NCI-H510A treated with DMSO at 0.1 percent for 48 hours (cell line): ENCODE measurements at regions not wholly inside any gene's neighbourhood (a gene's known extent, or its start where the extent isn't known, plus 50 kb on each side); places are given as distances from the start of the nearest gene placed in this dataset.
"Not testable (repeated sequence)": the region's sequence is repeated elsewhere in the genome, so short reads cannot be mapped to it uniquely, and the experiment has no call there.

Experiments
- DNase-seq: peaks from one replicate; lab custom pipeline; 2025; lab: John Stamatoyannopoulos, UW

GRCh38 chr22:33971561-33971961, 51.3 kb upstream of the LARGE1 start:
- DNase-seq: no peak

GRCh38 chr22:33975841-33976240, 55.6 kb upstream of the LARGE1 start:
- DNase-seq: no peak

GRCh38 chr22:33983558-33983957, 63.3 kb upstream of the LARGE1 start:
- DNase-seq: no peak

GRCh38 chr22:33984211-33984610, 63.9 kb upstream of the LARGE1 start:
- no peak for DNase-seq

- DNase-seq: no peak
These were observed 64.5 kb upstream of the LARGE1 start for GRCh38 chr22:33984656-33985285.

- no peak for DNase-seq
These were observed 65.2 kb upstream of the LARGE1 start for GRCh38 chr22:33985506-33985905.

- no peak for DNase-seq
These were observed 66.0 kb upstream of the LARGE1 start for GRCh38 chr22:33986167-33986771.

GRCh38 chr22:33986954-33987353, 66.7 kb upstream of the LARGE1 start:
- DNase-seq: no peak

GRCh38 chr22:33989263-33989662, 69.0 kb upstream of the LARGE1 start:
- DNase-seq: not testable (repeated sequence)

GRCh38 chr22:33991620-33992019, 71.3 kb upstream of the LARGE1 start:
- DNase-seq: no peak

- DNase-seq: no peak
These were observed 76.5 kb upstream of the LARGE1 start for GRCh38 chr22:33996824-33997223.

GRCh38 chr22:34000879-34001526, 80.7 kb upstream of the LARGE1 start:
- DNase-seq: no peak

- DNase-seq: no peak
These were observed 81.6 kb upstream of the LARGE1 start for GRCh38 chr22:34001701-34002466.

GRCh38 chr22:34004058-34004457, 83.8 kb upstream of the LARGE1 start:
- DNase-seq: peak; percentile 1

GRCh38 chr22:34010259-34010658, 90.0 kb upstream of the LARGE1 start:
- DNase-seq: no peak

GRCh38 chr22:34015642-34016041, 95.4 kb upstream of the LARGE1 start:
- no peak for DNase-seq

- DNase-seq: no peak
These were observed 96.9 kb upstream of the LARGE1 start for GRCh38 chr22:34017205-34017604.

GRCh38 chr22:34019190-34019845, 99.0 kb upstream of the LARGE1 start:
- DNase-seq: no peak

GRCh38 chr22:34035209-34035608, 114.9 kb upstream of the LARGE1 start:
- DNase-seq: no peak

- no peak for DNase-seq
These were observed 116.7 kb upstream of the LARGE1 start for GRCh38 chr22:34036931-34037330.

- no peak for DNase-seq
These were observed 118.7 kb upstream of the LARGE1 start for GRCh38 chr22:34038801-34039555.

- no peak for DNase-seq
These were observed 125.0 kb upstream of the LARGE1 start for GRCh38 chr22:34045311-34045710.
